ENCODE measurements at regions not wholly inside any gene's neighbourhood (a gene's known extent, or its start where the extent isn't known, plus 50 kb on each side); places are given as distances from the start of the nearest gene placed in this dataset.
"Not testable (repeated sequence)": the region's sequence is repeated elsewhere in the genome, so short reads cannot be mapped to it uniquely, and the experiment has no call there.

- no peaks in the 10 kb centered on the region for H3K36me3 ChIP-seq (ENCODE audit: insufficient read depth)
- H3K4me3 ChIP-seq (ENCODE audit: low read depth, low read length) = no peak overlapping the region
- no peak for DNase-seq (ENCODE audit: extremely low spot score)
- no peak overlapping the region for H3K27ac ChIP-seq (ENCODE audit: low read depth)
- H3K4me1 ChIP-seq (ENCODE audit: insufficient read depth) = no peaks in the 10 kb centered on the region
These were observed 257.7 kb upstream of the GNPDA2 start for GRCh38 chr4:44984083-44984482.

- Histone ChIP-seq H3K27ac (ENCODE audit: low read depth) (no peak overlapping the region), H3K36me3 (ENCODE audit: insufficient read depth) (no peaks in the 10 kb centered on the region), H3K4me1 (ENCODE audit: insufficient read depth) (no peaks in the 10 kb centered on the region), H3K4me3 (ENCODE audit: low read depth, low read length) (no peak overlapping the region)
- WGBS = 49% methylated on average over 2 of the region's 2 CpGs
- DNase-seq (ENCODE audit: extremely low spot score) = no peak
These were observed 256.7 kb upstream of the GNPDA2 start for GRCh38 chr4:44983083-44983482.

GRCh38 chr4:44978020-44978419 is 251.7 kb upstream of the GNPDA2 start:
- Histone ChIP-seq H3K27ac (ENCODE audit: low read depth) (no peak overlapping the region), H3K4me3 (ENCODE audit: low read depth, low read length) (no peak overlapping the region), H3K36me3 (ENCODE audit: insufficient read depth) (no peaks in the 10 kb centered on the region), H3K4me1 (ENCODE audit: insufficient read depth) (no peaks in the 10 kb centered on the region)
- 75% methylated on average over 1 of the region's 1 CpG for WGBS
- no peak for DNase-seq (ENCODE audit: extremely low spot score)

- Histone ChIP-seq H3K4me3 (ENCODE audit: low read depth, low read length) (no peak overlapping the region), H3K4me1 (ENCODE audit: insufficient read depth) (no peaks in the 10 kb centered on the region), H3K36me3 (ENCODE audit: insufficient read depth) (no peaks in the 10 kb centered on the region), H3K27ac (ENCODE audit: low read depth) (no peak overlapping the region)
- DNase-seq (ENCODE audit: extremely low spot score) = no peak
- WGBS = 92% methylated on average over 6 of the region's 6 CpGs
These were observed 239.2 kb upstream of the GNPDA2 start for GRCh38 chr4:44965435-44966095.

- not testable (repeated sequence) for H3K4me3 ChIP-seq (ENCODE audit: low read depth, low read length); H3K27ac ChIP-seq (ENCODE audit: low read depth); H3K36me3 ChIP-seq (ENCODE audit: insufficient read depth); H3K4me1 ChIP-seq (ENCODE audit: insufficient read depth); DNase-seq (ENCODE audit: extremely low spot score)
- WGBS = 67% methylated on average over 5 of the region's 5 CpGs
These were observed 237.7 kb upstream of the GNPDA2 start for GRCh38 chr4:44964086-44964485.

- WGBS = 90% methylated on average over 1 of the region's 1 CpG
- no peak overlapping the region for H3K27ac ChIP-seq (ENCODE audit: low read depth)
- H3K4me1 ChIP-seq (ENCODE audit: insufficient read depth) = no peaks in the 10 kb centered on the region
- H3K4me3 ChIP-seq (ENCODE audit: low read depth, low read length) = no peak overlapping the region
- H3K36me3 ChIP-seq (ENCODE audit: insufficient read depth) = no peaks in the 10 kb centered on the region
- no peak for DNase-seq (ENCODE audit: extremely low spot score)
These were observed 234.8 kb upstream of the GNPDA2 start for GRCh38 chr4:44961001-44961755.

- H3K27ac ChIP-seq (ENCODE audit: low read depth) = no peak overlapping the region
- no peak for DNase-seq (ENCODE audit: extremely low spot score)
- no peaks in the 10 kb centered on the region for H3K4me1 ChIP-seq (ENCODE audit: insufficient read depth)
- no peaks in the 10 kb centered on the region for H3K36me3 ChIP-seq (ENCODE audit: insufficient read depth)
- no peak overlapping the region for H3K4me3 ChIP-seq (ENCODE audit: low read depth, low read length)
- WGBS = 72% methylated on average over 3 of the region's 3 CpGs
These were observed 205.4 kb upstream of the GNPDA2 start for GRCh38 chr4:44931720-44932119.

GRCh38 chr4:44928785-44929184 is 202.4 kb upstream of the GNPDA2 start:
- Histone ChIP-seq H3K4me3 (ENCODE audit: low read depth, low read length) (no peak overlapping the region), H3K4me1 (ENCODE audit: insufficient read depth) (no peaks in the 10 kb centered on the region), H3K36me3 (ENCODE audit: insufficient read depth) (no peaks in the 10 kb centered on the region), H3K27ac (ENCODE audit: low read depth) (no peak overlapping the region)
- 55% methylated on average over 2 of the region's 2 CpGs for WGBS
- no peak for DNase-seq (ENCODE audit: extremely low spot score)

GRCh38 chr4:44927399-44928380 is 201.3 kb upstream of the GNPDA2 start:
- DNase-seq (ENCODE audit: extremely low spot score) = no peak

GRCh38 chr4:44916411-44916810 is 190.1 kb upstream of the GNPDA2 start:
- H3K27ac ChIP-seq (ENCODE audit: low read depth) = no peak overlapping the region
- DNase-seq (ENCODE audit: extremely low spot score) = no peak
- no peaks in the 10 kb centered on the region for H3K36me3 ChIP-seq (ENCODE audit: insufficient read depth)
- H3K4me1 ChIP-seq (ENCODE audit: insufficient read depth) = no peaks in the 10 kb centered on the region
- peak overlapping the region; percentile 20 for H3K4me3 ChIP-seq (ENCODE audit: low read depth, low read length)
- WGBS = 19% methylated on average over 3 of the region's 3 CpGs

More at GRCh38 chr4:44927399-44928380, 201.3 kb upstream of the GNPDA2 start:
- H3K4me1 ChIP-seq (ENCODE audit: insufficient read depth) = no peaks in the 10 kb centered on the region
- H3K4me3 ChIP-seq (ENCODE audit: low read depth, low read length) = no peak overlapping the region
- no peaks in the 10 kb centered on the region for H3K36me3 ChIP-seq (ENCODE audit: insufficient read depth)
- no peak overlapping the region for H3K27ac ChIP-seq (ENCODE audit: low read depth)
- 51% methylated on average over 4 of the region's 4 CpGs for WGBS

GRCh38 chr4:44914748-44915147 is 188.4 kb upstream of the GNPDA2 start:
- 66% methylated on average over 2 of the region's 2 CpGs for WGBS
- H3K4me3 ChIP-seq (ENCODE audit: low read depth, low read length) = no peak overlapping the region
- no peak overlapping the region for H3K27ac ChIP-seq (ENCODE audit: low read depth)
- no peaks in the 10 kb centered on the region for H3K4me1 ChIP-seq (ENCODE audit: insufficient read depth)
- no peak for DNase-seq (ENCODE audit: extremely low spot score)
- no peaks in the 10 kb centered on the region for H3K36me3 ChIP-seq (ENCODE audit: insufficient read depth)

- WGBS = 96% methylated on average over 1 of the region's 1 CpG
These were observed 187.9 kb upstream of the GNPDA2 start for GRCh38 chr4:44914223-44914622.

GRCh38 chr4:44912980-44913379 is 186.6 kb upstream of the GNPDA2 start:
- 65% methylated on average over 3 of the region's 3 CpGs for WGBS
- no peaks in the 10 kb centered on the region for H3K36me3 ChIP-seq (ENCODE audit: insufficient read depth)
- no peak overlapping the region for H3K27ac ChIP-seq (ENCODE audit: low read depth)
- no peak overlapping the region for H3K4me3 ChIP-seq (ENCODE audit: low read depth, low read length)
- no peak for DNase-seq (ENCODE audit: extremely low spot score)
- H3K4me1 ChIP-seq (ENCODE audit: insufficient read depth) = no peaks in the 10 kb centered on the region

More at GRCh38 chr4:44914223-44914622, 187.9 kb upstream of the GNPDA2 start:
- H3K4me1 ChIP-seq (ENCODE audit: insufficient read depth) = no peaks in the 10 kb centered on the region
- H3K27ac ChIP-seq (ENCODE audit: low read depth) = no peak overlapping the region
- H3K4me3 ChIP-seq (ENCODE audit: low read depth, low read length) = no peak overlapping the region
- no peak for DNase-seq (ENCODE audit: extremely low spot score)
- no peaks in the 10 kb centered on the region for H3K36me3 ChIP-seq (ENCODE audit: insufficient read depth)

Data from urinary bladder (tissue), 3 donors.